ENCODE measurements at regions not wholly inside any gene's neighbourhood (a gene's known extent, or its start where the extent isn't known, plus 50 kb on each side); places are given as distances from the start of the nearest gene placed in this dataset.

DNA sequence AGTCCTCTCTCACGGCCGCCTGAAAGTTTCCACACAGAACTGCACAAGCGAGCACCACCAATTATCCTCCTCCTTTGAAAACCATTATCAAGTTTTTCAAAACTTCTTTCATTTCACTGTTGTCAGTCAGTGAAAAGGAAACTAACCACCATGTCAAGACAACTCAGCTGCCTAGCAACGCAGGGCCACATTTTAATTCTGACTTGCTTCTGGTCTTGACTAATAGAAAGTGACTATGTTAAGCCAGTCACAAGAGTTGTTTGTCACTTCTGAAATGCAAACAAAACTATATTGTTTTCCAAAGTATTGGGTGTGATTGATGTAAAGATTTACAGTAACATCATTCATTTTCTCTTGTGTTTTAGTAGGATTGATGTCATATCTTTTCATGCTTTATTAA is 612.8 kb upstream of the AGTR1 start:
- no peak overlapping the region for H3K4me3 ChIP-seq (ENCODE audit: low read length in 2 of 2)
- intact Hi-C loops (cut with DNase I) = no loop called here

DNA sequence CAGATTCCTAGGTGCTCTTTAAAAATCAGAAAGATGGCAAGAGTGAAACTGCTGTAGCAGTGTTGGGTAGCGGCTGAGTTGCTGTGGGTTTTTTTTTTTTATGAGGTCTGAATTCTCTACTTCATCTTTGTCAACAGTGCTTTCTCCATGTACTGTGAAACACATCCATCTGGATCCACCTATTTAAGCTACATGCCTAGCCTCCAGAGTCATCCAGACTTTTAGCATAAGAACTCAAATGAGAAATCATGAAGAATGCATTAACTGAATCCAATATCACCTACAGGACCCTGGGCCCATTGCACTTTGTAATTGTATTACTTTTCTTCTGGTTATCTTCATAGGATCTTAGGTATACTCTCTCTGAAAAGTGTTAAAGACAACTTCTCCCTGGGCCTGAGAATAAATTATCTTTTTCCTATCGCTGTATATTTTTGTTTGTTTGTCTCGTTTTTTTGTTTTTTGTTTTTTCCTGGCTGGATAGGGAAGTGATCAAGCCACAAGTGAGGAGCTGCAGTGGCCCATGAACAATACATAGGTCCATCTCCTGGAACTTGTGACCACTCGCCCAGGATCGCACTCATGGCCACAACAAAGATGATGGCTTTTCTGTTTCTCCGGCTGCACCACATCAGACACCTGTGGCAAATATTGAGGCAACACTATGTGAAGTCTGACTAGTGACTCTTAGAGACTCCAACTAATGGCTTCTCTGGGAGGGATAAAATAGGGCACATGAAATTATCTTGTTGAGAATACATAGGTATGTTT is 609.9 kb upstream of the AGTR1 start:
- Histone ChIP-seq H3K27ac (ENCODE audit: low read depth in 1 of 2, low read length in 2 of 2) (no peak overlapping the region), H3K4me3 (ENCODE audit: low read length in 2 of 2) (no peak overlapping the region), H3K36me3 (ENCODE audit: control insufficient read depth in 1 of 2, insufficient read depth in 2 of 2, low read length in 1 of 2) (no peaks in the 10 kb centered on the region), H3K27me3 (ENCODE audit: control insufficient read depth in 1 of 2, insufficient read depth in 2 of 2, low read length in 1 of 2) (no peaks in the 10 kb centered on the region), H3K9me3 (ENCODE audit: control insufficient read depth, low read length) (no peaks in the 10 kb centered on the region), H3K4me1 (ENCODE audit: control insufficient read depth in 1 of 2, insufficient read depth in 2 of 2, low read length in 2 of 2) (no peaks in the 10 kb centered on the region)
- DNase-seq (peak in 1 of 2 donors; percentile 55), ATAC-seq (ENCODE audit: low FRiP score) (no peak)
- 87 to 90% methylated on average over 6 of the region's 6 CpGs for WGBS, 2 donors
- intact Hi-C loops (cut with DNase I) = no loop called here

More for the DNA sequence above, 612.8 kb upstream of the AGTR1 start:
- H3K36me3 ChIP-seq (ENCODE audit: control insufficient read depth in 1 of 2, insufficient read depth in 2 of 2, low read length in 1 of 2) = no peaks in the 10 kb centered on the region
- no peak for DNase-seq
- H3K27ac ChIP-seq (ENCODE audit: low read depth in 1 of 2, low read length in 2 of 2) = no peak overlapping the region
- H3K27me3 ChIP-seq (ENCODE audit: control insufficient read depth in 1 of 2, insufficient read depth in 2 of 2, low read length in 1 of 2) = no peaks in the 10 kb centered on the region
- WGBS, 2 donors = 69 to 73% methylated on average over 4 of the region's 4 CpGs
- H3K9me3 ChIP-seq (ENCODE audit: control insufficient read depth, low read length) = no peaks in the 10 kb centered on the region
- ATAC-seq (ENCODE audit: low FRiP score) = no peak
- no peaks in the 10 kb centered on the region for H3K4me1 ChIP-seq (ENCODE audit: control insufficient read depth in 1 of 2, insufficient read depth in 2 of 2, low read length in 2 of 2)

DNA sequence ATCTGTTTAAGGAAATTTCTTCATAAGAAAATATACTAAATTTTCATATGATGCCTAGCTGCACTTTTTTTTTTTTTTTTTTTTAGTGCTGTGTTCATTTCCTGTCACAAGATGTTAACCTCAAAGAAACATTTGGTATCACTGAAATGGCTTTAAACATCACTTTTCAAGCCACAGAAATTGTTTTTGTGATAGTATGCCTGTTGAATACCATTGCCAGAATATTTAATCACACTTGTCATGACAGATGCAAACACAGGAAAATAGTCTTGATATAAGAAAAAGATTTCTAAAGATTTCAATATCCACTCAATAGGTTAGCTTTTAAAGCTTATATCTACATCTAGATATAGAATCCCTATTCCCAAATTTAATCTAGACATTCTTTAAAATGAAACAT is 608.5 kb upstream of the AGTR1 start:
- Histone ChIP-seq H3K27me3 (ENCODE audit: control insufficient read depth in 1 of 2, insufficient read depth in 2 of 2, low read length in 1 of 2) (no peaks in the 10 kb centered on the region), H3K4me3 (ENCODE audit: low read length in 2 of 2) (no peak overlapping the region), H3K27ac (ENCODE audit: low read depth in 1 of 2, low read length in 2 of 2) (no peak overlapping the region), H3K36me3 (ENCODE audit: control insufficient read depth in 1 of 2, insufficient read depth in 2 of 2, low read length in 1 of 2) (no peaks in the 10 kb centered on the region), H3K9me3 (ENCODE audit: control insufficient read depth, low read length) (no peaks in the 10 kb centered on the region), H3K4me1 (ENCODE audit: control insufficient read depth in 1 of 2, insufficient read depth in 2 of 2, low read length in 2 of 2) (no peaks in the 10 kb centered on the region)
- ATAC-seq (ENCODE audit: low FRiP score) = no peak
- no peak for DNase-seq
- intact Hi-C loops (cut with DNase I) = no loop called here

DNA sequence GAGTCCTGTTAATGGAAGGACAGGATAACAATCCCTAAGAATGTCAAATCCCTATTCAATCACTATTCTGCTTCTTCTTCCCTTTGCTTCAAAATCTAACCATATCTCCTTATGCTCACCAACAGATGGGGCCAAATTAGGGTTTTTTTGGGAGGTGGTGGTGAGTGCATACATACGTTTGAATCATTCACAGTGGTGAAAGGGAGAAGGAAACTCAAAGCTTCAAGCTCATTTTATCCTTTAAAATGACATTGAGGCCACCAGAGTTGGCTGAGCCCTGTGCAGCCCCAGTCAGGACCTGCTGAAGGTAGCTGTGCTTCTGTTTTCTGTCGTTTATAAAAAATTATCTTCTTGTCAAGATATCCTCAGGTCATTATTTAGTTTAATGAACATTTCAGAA is 607.5 kb upstream of the AGTR1 start:
- Histone ChIP-seq H3K9me3 (ENCODE audit: control insufficient read depth, low read length) (no peaks in the 10 kb centered on the region), H3K4me3 (ENCODE audit: low read length in 2 of 2) (no peak overlapping the region), H3K27me3 (ENCODE audit: control insufficient read depth in 1 of 2, insufficient read depth in 2 of 2, low read length in 1 of 2) (no peaks in the 10 kb centered on the region), H3K4me1 (ENCODE audit: control insufficient read depth in 1 of 2, insufficient read depth in 2 of 2, low read length in 2 of 2) (no peaks in the 10 kb centered on the region), H3K27ac (ENCODE audit: low read depth in 1 of 2, low read length in 2 of 2) (no peak overlapping the region), H3K36me3 (ENCODE audit: control insufficient read depth in 1 of 2, insufficient read depth in 2 of 2, low read length in 1 of 2) (no peaks in the 10 kb centered on the region)
- ATAC-seq (ENCODE audit: low FRiP score) (no peak), DNase-seq (no peak)
- intact Hi-C loops (cut with DNase I) = no loop called here
- WGBS, 2 donors = 53 to 59% methylated on average over 2 of the region's 2 CpGs

DNA sequence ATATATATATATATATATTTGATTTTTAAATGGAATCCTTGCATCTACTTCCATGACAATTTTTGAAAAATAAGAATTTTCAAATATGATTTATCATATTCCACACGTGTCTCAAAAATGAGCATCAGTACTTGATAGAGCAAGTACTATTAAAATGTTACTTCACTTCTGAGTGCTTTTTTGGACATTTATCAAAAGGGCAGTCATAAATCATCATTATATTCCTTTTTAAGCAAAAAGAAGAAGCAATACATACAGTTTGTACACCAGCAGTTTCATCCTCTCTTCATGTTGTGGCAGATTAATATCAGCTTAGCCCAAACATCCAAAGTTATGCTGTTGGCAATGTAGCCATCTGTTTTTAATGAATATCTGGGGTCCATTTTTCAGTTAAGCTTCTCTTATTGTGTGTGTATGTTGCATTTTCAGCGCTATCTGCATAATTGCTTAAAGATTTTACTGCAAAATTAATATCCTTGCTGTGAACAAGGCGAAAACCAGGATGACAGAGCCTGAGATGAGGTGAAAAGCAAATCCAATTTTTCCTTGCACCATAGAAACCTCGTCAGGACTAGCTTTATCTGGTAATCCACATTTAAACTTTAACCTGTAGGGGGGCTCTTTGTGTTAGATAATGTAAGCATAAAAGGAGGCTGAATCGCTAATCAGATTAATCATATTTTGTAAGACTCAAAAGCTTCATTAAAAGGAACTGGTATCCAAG is 604.9 kb upstream of the AGTR1 start:
- intact Hi-C loops (cut with DNase I) = no loop called here
- Histone ChIP-seq H3K9me3 (ENCODE audit: control insufficient read depth, low read length) (no peaks in the 10 kb centered on the region), H3K4me3 (ENCODE audit: low read length in 2 of 2) (no peak overlapping the region), H3K27ac (ENCODE audit: low read depth in 1 of 2, low read length in 2 of 2) (no peak overlapping the region), H3K27me3 (ENCODE audit: control insufficient read depth in 1 of 2, insufficient read depth in 2 of 2, low read length in 1 of 2) (no peaks in the 10 kb centered on the region), H3K4me1 (ENCODE audit: control insufficient read depth in 1 of 2, insufficient read depth in 2 of 2, low read length in 2 of 2) (no peaks in the 10 kb centered on the region), H3K36me3 (ENCODE audit: control insufficient read depth in 1 of 2, insufficient read depth in 2 of 2, low read length in 1 of 2) (no peaks in the 10 kb centered on the region)
- 67 to 68% methylated on average over 5 of the region's 5 CpGs for WGBS, 2 donors
- no peak for ATAC-seq (ENCODE audit: low FRiP score)
- DNase-seq = no peak

DNA sequence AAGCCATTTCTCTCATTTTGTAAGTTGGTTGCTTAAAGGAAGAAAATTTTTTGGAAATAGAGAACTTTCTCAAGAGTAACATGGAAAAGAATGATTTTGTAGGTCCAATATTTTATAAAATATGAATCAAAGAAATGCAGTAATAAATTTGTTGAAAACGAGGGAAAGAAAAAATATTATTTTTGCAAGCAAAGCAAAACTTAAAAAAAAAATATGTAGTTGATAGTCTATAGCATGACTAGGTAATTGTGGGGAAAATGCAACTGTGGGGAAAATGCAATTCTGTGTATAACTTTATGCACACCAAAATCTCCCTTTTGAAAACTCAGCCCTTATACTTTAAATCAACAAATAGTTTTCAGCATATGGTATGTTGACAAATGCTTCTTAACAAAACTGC is 604.0 kb upstream of the AGTR1 start:
- 15 to 37% methylated on average over 1 of the region's 1 CpG for WGBS, 2 donors
- Histone ChIP-seq H3K9me3 (ENCODE audit: control insufficient read depth, low read length) (no peaks in the 10 kb centered on the region), H3K4me3 (ENCODE audit: low read length in 2 of 2) (no peak overlapping the region), H3K27me3 (ENCODE audit: control insufficient read depth in 1 of 2, insufficient read depth in 2 of 2, low read length in 1 of 2) (no peaks in the 10 kb centered on the region), H3K27ac (ENCODE audit: low read depth in 1 of 2, low read length in 2 of 2) (no peak overlapping the region), H3K4me1 (ENCODE audit: control insufficient read depth in 1 of 2, insufficient read depth in 2 of 2, low read length in 2 of 2) (no peaks in the 10 kb centered on the region), H3K36me3 (ENCODE audit: control insufficient read depth in 1 of 2, insufficient read depth in 2 of 2, low read length in 1 of 2) (no peaks in the 10 kb centered on the region)
- DNase-seq (no peak), ATAC-seq (ENCODE audit: low FRiP score) (no peak)
- intact Hi-C loops (cut with DNase I) = no loop called here

DNA sequence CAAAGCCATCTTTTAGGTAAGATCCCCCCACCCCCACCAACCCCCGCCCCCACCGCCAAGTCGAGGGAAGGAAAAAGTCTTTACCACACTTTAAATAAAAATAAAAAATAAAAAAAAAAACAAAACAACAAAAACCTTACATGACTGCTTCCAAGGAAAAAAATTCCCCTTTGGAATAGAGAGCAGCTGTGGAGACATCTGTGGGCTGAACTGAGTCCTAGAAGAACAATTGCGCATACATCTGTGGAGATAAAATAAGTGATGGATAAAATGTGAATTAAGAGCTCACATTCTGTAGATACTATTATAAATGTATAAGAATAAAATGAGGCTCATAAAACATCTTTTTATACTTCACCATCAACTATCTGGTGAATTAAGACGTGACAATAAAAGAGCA is 601.7 kb upstream of the AGTR1 start:
- 50 to 62% methylated on average over 5 of the region's 5 CpGs for WGBS, 2 donors
- no peak overlapping the region for H3K27ac ChIP-seq (ENCODE audit: low read depth in 1 of 2, low read length in 2 of 2)
- no peaks in the 10 kb centered on the region for H3K9me3 ChIP-seq (ENCODE audit: control insufficient read depth, low read length)
- H3K4me3 ChIP-seq (ENCODE audit: low read length in 2 of 2) = no peak overlapping the region
- intact Hi-C loops (cut with DNase I) = no loop called here
- no peaks in the 10 kb centered on the region for H3K4me1 ChIP-seq (ENCODE audit: control insufficient read depth in 1 of 2, insufficient read depth in 2 of 2, low read length in 2 of 2)
- ATAC-seq (ENCODE audit: low FRiP score) (no peak), DNase-seq (no peak)
- H3K36me3 ChIP-seq (ENCODE audit: control insufficient read depth in 1 of 2, insufficient read depth in 2 of 2, low read length in 1 of 2) = no peaks in the 10 kb centered on the region
- H3K27me3 ChIP-seq (ENCODE audit: control insufficient read depth in 1 of 2, insufficient read depth in 2 of 2, low read length in 1 of 2) = no peaks in the 10 kb centered on the region

DNA sequence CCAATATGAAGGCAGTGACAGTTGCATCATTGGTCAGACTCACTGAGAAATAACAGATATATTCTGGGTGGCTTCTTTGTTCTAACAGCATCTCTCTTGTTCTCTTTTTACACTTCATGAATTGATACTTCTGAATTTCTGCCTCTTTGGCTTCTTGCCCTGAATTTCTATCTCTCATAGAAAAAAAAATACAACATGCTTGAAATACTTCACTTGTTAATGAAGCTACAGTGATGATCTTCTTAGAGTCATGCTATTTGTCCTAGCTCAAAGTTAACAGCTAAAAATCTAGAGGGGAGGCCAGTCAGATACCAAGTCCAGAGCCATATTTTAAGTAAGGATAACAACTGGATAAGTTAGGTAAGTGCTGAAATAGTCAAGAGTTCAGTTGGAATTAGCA is 597.2 kb upstream of the AGTR1 start:
- DNase-seq (no peak), ATAC-seq (ENCODE audit: low FRiP score) (no peak)
- H3K4me1 ChIP-seq (ENCODE audit: control insufficient read depth in 1 of 2, insufficient read depth in 2 of 2, low read length in 2 of 2) = no peaks in the 10 kb centered on the region
- H3K36me3 ChIP-seq (ENCODE audit: control insufficient read depth in 1 of 2, insufficient read depth in 2 of 2, low read length in 1 of 2) = no peaks in the 10 kb centered on the region
- no peaks in the 10 kb centered on the region for H3K27me3 ChIP-seq (ENCODE audit: control insufficient read depth in 1 of 2, insufficient read depth in 2 of 2, low read length in 1 of 2)
- intact Hi-C loops (cut with DNase I) = no loop called here
- no peak overlapping the region for H3K27ac ChIP-seq (ENCODE audit: low read depth in 1 of 2, low read length in 2 of 2)
- H3K4me3 ChIP-seq (ENCODE audit: low read length in 2 of 2) = no peak overlapping the region
- H3K9me3 ChIP-seq (ENCODE audit: control insufficient read depth, low read length) = no peaks in the 10 kb centered on the region

DNA sequence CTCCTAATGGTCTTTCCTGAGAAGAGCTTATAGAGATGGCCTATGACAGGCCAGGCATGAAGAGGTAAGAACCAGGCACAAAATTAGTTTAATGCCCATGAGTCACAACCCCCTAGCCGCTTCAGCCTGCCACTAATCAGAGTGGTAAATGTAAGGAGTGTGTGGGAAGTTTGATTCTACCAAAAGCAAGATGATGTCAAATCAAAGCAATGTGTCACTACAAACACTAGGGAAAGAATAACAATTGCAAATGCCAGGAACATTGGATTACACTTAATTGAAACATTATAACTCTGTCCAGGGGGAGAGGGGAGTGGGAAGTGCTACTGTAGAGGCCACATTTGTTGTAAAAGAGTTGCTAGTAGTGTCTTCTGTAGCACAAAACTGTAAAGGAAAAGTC is 596.6 kb upstream of the AGTR1 start:
- H3K27ac ChIP-seq (ENCODE audit: low read depth in 1 of 2, low read length in 2 of 2) = no peak overlapping the region
- no peaks in the 10 kb centered on the region for H3K9me3 ChIP-seq (ENCODE audit: control insufficient read depth, low read length)
- no peak overlapping the region for H3K4me3 ChIP-seq (ENCODE audit: low read length in 2 of 2)
- no peaks in the 10 kb centered on the region for H3K27me3 ChIP-seq (ENCODE audit: control insufficient read depth in 1 of 2, insufficient read depth in 2 of 2, low read length in 1 of 2)
- DNase-seq (no peak), ATAC-seq (ENCODE audit: low FRiP score) (no peak)
- H3K36me3 ChIP-seq (ENCODE audit: control insufficient read depth in 1 of 2, insufficient read depth in 2 of 2, low read length in 1 of 2) = no peaks in the 10 kb centered on the region
- H3K4me1 ChIP-seq (ENCODE audit: control insufficient read depth in 1 of 2, insufficient read depth in 2 of 2, low read length in 2 of 2) = no peaks in the 10 kb centered on the region
- intact Hi-C loops (cut with DNase I) = no loop called here
- WGBS, 2 donors = 27 to 38% methylated on average over 1 of the region's 1 CpG
